Frontal cortex (tissue), 3 donors: ENCODE measurements at regions not wholly inside any gene's neighbourhood (a gene's known extent, or its start where the extent isn't known, plus 50 kb on each side); places are given as distances from the start of the nearest gene placed in this dataset.
"Not testable (repeated sequence)": the region's sequence is repeated elsewhere in the genome, so short reads cannot be mapped to it uniquely, and the experiment has no call there.

Experiments used
- DNase-seq, 2 donors: peaks; one replicate each; pipeline ENCODE4 v3.0.0; 2012; ENCODE audit warnings: low spot score in 2 of 2
- FAIRE-seq: peaks from 2 replicates; lab custom pipeline; 2012; peaks lifted over from hg19 to GRCh38; lab: Jason Lieb, UNC
- donor health status: control.
- donor health status: control.
- donor health status: control.

DNA sequence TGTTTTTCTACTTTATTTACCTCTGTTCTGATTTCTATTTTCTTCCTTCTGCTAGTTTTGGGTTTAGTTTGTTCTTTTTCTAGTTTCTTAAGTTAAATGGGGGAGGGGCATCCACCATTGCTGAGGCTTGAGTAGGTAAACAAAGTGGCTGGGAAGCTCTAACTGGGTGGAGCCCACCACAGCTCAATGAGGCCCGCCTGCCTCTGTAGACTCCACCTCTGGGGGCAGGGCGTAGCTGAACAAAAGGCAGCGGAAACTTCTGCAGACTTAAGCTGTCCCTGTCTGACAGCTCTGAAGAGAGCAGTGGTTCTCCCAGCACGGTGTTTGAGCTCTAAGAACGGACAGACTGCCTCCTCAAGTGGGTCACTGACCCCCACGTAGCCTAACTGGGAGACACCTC lies 316.7 kb downstream of the RPLP1 start:
- FAIRE-seq, DNase-seq: not testable (repeated sequence)

DNA sequence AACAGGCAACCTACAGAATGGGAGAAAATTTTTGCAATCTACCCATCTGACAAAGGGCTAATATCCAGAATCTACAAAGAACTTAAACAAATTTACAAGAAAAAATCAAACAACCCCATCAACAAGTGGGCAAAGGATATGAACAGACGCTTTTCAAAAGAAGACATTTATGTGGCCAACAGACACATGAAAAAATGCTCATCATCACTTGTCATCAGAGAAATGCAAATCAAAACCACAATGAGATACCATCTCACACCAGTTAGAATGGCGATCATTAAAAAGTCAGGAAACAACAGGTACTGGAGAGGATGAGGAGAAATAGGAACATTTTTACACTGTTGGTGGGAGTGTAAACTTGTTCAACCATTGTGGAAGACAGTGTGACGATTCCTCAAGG lies 321.6 kb downstream of the RPLP1 start:
- FAIRE-seq, DNase-seq: not testable (repeated sequence)

DNA sequence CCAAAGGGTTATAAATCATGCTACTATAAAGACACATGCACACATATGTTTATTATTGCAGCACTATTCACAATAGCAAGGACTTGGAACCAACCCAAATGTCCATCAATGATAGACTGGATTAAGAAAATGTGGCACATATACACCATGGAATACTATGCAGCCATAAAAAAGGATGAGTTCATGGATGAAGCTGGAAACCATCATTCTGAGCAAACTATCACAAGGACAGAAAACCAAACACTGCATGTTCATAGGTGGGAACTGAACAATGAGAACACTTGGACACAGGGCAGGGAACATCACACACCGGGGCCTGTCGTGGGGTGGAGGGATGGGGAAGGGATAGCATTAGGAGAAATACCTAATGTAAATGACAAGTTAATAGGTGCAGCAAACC lies 322.1 kb downstream of the RPLP1 start:
- not testable (repeated sequence) for DNase-seq, FAIRE-seq

DNA sequence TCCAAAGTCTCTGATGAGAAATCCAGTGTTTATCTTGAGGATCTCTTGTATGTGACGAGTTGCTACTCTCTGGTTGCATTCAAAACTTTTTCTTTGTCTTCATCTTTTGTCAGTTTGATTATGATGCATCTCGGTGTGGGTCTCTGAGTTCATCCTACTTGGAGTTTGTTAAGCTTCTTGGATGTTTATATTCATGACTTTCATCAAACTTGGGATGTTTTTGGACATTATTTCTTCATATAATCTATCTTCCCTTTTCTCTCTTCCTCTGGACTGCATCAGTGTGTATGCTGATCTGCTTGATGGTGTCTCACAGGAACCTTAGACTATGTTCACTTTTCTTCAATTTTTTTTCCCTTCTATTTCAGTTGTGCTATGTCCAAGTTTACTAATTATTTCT lies 320.4 kb downstream of the TLE3 start:
- FAIRE-seq (no peak), DNase-seq (no peak)

DNA sequence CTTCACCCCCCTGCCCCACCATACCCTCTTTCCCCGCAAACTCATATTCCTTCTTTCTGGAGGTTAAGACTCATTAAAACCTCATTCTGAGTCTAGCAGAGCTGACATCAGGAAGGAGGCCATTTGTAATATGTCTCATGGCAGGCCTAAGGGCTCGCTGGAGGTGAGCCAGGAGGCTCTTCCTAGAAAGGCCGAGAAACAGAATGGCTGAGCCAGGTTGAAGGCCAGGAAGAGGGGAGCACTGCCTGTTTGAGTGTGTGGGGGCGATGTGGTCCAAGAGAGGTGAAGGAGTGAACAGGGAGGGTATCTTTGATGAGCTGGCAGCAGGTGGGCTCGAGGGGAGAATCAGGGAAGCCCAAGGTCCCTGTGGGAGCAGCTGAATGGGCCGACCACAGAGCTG lies 317.3 kb downstream of the TLE3 start:
- no peak for DNase-seq

DNA sequence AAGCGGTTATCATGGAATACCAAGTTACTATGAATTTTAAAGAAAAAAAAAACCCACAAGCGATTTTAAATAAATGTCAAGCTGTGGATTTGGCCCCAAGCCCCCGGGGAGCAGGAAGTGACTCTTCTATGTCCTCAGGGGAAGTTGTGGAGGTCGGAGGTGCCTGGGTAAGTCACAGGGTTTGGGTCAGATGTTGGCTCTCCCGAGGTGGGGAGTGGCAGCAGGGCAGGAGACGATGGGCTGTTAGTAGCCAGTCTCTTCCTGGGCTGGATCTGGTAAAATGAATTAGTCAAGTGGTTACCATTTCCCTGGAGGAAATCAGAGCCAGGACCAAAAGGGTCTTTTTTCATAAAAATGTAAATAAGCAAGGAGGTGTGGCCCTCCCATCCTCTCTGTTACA lies 316.7 kb downstream of the TLE3 start:
- FAIRE-seq (no peak), DNase-seq (no peak)

More for the DNA sequence above, 317.3 kb downstream of the TLE3 start:
- FAIRE-seq: no peak

DNA sequence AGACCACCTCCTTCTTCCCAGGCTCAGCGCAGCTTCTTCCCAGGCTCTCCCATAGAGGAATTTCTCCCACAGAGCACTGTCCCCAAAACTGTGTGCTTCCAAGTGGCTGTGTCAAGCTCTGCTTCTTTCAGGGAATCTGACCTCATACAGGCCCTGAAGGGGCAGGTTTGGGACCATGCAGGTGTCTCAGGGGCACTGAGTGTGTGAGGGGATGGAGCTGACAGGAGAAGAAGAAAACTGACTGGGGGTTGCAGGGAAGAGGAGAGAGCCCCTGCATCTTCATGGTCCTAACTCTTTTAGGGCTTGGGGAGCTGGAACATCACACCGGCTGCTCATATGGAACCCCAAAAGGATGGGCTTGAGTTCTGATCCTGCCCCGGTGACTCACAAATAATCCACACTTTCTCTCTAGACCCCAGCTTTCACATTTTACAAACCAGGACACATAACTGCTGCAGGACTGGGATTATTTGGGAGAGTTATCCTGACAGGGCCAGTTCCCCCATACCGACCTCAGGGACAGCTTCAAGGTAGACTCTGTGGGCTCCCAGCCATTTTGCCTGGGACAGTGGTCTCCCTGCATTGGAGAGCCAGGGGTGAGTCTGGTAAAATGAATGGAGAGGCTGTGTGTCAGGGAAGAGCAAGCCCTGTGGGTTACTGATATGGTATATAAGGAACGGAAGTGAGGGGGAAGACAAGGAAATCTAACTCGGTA lies 316.1 kb downstream of the TLE3 start:
- FAIRE-seq: no peak
- no peak for DNase-seq

DNA sequence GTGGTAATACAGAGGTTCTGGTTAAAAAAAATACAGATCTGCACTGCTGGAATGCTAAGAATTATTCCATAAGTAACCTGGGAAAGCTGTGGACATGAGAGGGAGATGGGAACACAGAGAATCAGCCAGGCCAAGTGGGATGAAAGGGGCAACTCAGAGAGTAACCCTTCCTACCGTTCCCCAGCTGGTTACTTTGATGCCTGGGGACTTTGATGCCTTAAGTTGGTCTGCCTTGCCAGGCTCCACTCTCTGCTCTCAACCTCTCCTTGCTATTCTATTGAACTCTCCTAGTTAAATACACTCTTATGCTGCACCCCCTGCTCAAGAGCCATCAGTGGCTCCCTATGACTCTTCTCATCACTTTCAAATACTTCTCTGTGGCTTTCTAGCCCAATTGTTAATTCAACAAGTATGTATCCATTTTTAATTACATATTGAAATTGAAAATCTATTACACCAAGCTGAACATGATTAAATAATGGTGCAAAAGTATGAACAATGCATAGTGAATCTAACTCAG lies 315.5 kb downstream of the TLE3 start:
- FAIRE-seq (no peak), DNase-seq (no peak)

DNA sequence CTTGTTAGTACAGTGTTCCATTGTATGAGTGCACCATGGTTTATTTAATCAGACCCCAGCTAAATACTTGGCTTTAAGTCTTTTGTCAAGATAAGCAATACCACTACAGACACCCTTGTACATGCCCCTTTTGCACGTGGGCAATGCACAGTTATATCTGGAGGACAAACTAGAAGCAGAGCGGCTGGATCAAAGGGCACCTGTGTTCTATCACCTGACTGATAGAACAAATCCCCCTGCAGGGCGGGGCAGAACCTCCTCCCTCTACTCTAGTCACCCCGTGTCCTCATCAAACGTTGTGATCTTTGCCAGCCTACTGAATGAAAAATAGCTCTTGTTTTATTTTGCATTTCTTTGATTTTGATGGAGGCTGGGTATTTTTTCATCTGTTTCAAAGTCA lies 314.9 kb downstream of the TLE3 start:
- FAIRE-seq (no peak), DNase-seq (no peak)

DNA sequence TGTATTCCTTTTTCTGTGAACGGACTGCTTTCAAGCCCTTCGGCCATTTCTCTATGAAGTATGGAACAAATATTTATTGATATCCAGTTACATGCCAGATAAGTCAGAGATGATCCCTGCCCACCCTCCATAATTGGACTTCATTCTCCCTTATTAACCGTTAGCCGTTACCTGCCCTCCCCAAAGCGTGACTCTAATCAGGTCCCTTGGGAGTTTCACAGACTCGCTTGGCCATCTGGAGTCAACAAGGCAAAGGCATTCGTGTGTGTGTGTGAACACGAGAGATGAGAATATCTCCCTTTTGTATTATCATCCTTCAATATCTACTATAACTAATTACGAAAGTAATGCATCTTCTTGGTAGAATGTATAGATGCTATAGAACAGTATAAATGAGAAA lies 314.5 kb downstream of the TLE3 start:
- FAIRE-seq: no peak
- DNase-seq: no peak

DNA sequence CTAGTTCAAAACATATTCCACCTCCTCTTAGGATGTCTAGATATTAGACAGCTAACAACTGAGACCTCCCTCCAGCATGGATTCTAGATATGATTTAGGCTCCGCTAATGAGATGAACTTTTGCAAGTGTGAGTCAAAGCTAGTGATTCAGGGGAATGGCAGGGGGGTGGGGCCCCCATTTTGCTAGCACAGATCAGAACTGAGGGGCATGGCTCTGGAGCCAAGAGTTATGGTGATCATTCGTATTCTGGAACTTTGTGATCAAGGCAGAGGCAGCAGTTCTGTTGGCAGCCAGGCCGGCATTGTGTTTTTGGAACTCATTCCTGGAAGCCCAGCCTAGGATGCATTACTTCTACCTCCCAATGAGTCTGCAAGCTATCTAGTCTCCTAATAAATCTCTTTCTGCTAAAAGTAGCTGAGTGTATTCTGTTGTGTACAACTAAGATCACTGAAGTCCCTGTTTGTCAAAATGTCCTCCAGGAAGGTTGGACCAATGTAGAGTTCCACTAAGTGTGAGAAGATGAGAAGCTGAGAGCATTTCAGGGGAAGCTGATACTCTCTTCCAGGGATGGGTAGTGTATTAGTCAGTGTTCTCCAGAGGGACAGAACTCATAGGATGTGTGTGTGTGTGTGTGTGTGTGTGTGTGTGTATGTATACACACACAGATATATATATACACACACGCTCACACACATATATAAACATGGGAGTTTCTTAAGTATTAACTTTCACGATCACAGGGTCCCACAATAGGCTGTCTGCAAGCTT lies 312.7 kb downstream of the TLE3 start:
- DNase-seq (no peak), FAIRE-seq (no peak)

DNA sequence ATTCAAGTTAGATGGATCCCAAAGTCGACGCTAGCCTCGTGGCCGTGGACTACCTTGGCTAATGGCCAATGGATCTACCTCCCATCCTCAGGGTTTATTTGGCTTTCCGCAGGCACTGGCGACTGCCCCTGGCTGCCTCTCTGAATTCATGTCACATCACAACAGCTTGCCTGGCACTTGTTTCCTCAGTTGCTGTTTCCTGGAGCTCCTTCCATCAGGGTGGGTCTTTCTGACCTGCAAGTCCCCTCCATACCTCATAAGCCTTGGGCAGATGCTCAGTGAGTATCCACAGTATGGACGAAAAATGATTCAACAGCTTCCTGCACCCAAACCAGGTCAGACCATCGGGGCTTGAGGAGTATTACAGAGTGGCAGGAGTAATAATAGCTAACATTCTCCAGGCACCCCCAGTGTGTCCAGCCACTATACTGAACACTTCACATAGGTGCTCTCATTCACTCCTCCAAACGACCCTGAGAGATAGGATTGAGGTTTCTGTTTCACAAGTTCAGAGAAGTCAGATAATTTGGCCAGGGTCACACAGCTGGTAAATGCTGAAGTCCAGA lies 311.5 kb downstream of the TLE3 start:
- DNase-seq (no peak), FAIRE-seq (no peak)

DNA sequence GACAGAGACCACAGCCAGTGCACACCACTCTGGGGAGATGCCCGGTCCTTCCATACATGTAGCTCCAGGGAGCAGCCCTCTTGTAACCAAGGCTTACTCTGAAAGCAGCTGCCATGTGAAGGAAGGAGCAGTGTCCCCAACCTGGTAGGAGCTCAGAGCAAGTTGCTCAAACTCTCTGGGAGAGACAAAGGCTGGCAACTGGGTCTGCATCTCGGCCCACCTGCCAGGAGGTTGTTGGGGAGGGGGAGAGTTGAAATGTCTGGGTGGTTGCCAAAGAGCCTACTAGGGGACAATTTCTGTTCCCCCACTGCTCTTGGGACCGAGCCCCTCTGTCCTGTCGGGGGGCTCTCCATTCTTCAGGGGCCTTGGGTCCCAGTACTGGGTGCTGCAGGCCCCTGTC lies 309.9 kb downstream of the TLE3 start:
- FAIRE-seq: no peak
- DNase-seq: no peak

DNA sequence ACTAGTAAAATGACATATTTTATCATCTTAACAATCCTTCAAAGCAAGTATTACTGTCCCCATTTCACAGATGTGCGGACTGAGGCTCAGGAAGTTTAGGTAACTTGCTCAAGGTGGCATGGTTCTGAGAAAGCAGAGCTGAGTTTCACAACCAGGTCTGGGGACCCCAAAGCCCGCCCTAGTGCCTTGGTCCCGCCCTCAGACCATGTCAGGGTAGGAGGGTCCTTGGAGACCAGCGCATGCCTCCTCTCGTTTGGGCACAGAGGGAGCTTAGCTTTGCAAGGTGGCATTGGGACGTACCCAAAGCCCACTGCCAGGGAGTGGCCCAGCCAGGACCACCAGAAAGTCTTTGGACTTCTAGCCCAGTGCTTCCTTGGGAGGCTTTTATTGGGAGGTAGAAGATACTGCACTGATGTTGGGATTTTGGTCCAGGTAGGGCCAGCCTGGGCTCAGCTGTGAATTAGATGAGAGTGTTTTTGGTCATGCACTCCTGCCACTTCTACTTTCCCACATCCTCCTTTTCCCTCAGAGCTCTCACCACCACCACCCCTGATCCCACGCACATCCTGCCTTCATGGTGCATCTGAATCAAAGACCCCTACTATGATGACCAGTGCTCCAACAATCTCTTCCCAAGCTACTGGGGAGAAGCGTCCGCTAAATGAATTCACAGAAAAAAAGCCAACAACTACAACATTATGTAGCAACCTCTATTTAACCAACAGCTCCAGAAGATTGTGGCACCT lies 307.9 kb downstream of the TLE3 start:
- no peak for FAIRE-seq
- DNase-seq: no peak

DNA sequence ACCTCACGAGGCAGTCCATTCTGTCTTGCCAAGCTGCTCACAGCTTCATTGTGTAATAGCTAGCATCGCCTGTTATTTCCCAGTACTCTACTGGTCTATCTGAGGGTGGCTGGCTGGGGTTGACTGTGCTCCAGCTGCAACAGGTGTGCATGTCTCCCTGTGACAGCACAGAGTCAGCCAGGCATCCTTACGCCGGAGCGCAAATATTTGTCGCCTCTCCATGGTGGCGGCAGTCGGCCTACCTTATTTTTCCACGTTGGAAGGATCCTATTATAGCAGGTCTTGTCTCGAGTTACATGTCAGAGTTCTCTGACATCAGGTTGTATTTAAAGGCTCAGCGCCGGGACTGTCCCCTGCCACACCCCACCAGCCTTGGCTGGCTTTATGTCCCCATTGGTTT lies 307.1 kb downstream of the TLE3 start:
- DNase-seq (no peak), FAIRE-seq (no peak)

DNA sequence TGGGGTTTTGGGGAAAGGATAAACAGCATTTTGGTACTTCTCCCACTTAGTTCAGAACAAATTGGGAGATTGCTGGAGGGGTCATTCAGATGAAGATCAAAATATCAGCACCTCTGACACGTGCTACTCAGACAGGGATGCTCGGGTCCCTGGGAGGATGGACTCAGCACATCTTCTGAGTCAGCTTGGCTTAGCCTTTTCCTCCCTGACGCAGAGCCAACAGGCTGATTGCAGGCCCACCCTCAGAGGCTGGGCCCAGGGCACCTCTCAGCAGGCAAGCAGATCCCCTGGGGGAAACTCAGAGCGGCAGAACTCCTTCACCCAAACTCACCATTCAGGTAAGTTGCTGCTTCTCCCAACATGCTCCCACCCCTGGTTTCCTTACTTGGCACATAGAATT lies 304.9 kb downstream of the TLE3 start:
- DNase-seq (no peak), FAIRE-seq (no peak)

DNA sequence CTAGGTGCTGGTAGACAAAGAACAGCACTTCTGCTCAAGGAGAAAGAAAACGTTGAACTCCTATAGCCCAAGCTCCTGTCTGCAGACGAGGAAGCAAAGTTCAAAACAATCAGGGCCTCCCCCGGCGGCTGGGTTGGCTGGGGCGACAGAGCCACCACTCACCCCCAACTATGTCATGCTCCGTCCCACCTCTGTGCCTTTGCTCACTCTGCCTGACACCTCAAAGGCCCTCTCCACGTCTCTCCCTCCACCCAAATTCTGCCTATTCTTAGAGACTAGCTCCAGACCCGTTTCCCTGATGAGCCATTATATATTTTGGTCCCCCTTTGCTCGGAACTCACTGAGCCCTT lies 304.3 kb downstream of the TLE3 start:
- FAIRE-seq (no peak), DNase-seq (no peak)

DNA sequence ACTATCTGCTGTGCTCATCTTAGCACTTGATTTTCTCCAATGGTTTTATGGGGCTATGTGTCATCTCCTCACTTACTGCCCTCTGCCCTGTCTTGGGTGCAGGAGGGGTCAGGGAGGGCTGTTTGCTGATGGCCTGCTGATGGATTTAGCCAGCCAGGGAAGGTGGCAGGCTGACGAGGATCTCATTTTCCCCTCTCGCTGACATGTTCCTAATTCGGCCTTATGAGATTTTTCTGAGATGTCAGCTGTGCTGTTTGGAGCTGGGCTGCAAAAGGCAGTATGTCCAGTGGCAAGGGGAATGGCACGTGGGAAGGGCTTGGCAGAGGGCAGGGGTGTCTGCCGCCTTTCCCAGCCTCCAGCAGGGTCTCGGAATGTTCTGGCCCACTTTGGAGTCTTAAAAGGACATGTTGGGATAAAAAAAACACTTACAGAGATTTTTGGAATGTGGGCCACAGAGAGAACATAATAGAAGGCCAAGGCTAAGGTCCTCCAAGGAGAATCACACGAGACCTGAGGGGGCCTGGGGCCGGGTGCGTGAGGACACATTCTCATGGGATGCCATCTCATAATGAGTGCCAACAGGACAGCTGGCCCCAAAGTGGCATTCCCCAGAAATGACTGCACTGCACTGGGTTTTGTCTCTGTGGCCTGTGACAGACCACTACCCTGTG lies 303.8 kb downstream of the TLE3 start:
- DNase-seq: no peak
- no peak for FAIRE-seq

DNA sequence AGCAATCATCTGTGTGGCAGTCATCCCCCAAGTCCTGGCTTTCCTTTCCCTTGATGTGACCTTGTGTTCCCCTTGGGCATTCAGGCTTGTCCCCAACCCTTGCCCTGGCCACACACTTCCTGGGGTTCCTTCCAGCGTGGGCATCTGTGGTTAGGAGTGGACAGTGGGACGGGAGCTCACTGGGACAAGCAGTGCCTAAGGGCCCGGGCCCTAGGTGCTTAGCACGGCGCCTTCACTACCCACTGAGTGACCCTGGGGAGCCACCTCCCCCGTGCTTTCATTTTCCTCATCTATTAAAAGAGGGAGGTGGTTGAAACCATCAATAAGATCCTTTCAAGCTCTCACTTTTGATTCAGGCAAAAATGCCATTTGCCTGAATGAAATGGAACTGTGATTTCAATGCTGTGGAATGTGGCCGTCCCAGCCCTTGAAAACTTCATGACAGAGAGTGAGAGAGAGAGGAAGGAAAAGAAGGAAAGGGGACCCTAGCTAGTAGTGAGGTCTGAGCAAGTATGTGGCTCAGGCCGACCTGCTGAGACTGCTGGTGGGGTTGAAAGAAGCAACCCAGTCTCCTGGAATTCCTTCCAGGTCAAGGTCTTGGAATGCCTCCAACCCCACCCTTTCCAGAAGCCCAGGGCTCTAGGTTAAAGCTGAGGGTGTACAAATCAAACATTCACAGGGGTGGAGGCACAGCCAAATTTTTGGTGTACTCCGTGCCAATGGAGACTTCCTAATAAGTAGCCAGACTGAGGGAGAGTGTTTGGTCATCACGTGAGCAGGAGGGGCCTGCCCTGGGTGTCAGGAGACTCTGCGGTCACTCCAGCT lies 302.9 kb downstream of the TLE3 start:
- DNase-seq: no peak
- FAIRE-seq: no peak
